Naive thymus-derived CD4-positive, alpha-beta T cell (primary cell): ENCODE measurements at regions not wholly inside any gene's neighbourhood (a gene's known extent, or its start where the extent isn't known, plus 50 kb on each side); places are given as distances from the start of the nearest gene placed in this dataset.

ENCODE experiments used
- ATAC-seq: fragments of 150-1000 bp; cut with Tn5 transposase; 2 replicates; pipeline ENCODE4 v1.10.0; 2021; ENCODE audit warnings: mild to moderate bottlenecking, moderate library complexity
- CTCF ChIA-PET: fragments of 350-600 bp; sonication (Branson Sonifier 250); formaldehyde crosslinking; loops from one replicate; lab custom pipeline; 2021; ENCODE audit warnings: antibody characterized with exemption; lab: Charles Lee
- POLR2A ChIA-PET: fragments of 350-600 bp; sonication (Branson Sonifier 250); formaldehyde crosslinking; loops from one replicate; lab custom pipeline; 2021; ENCODE audit warnings: antibody characterized with exemption, inconsistent platforms; lab: Charles Lee
- DNase-seq, 9 donors: peaks; one replicate each; pipeline versions ENCODE4 v3.0.0 to v3.0.0-alpha.2; 2020 to 2022; ENCODE audit warnings: mixed read lengths in 1 of 9
- H3K27ac ChIP-seq: one replicate; pipeline ENCODE4 v1.7.0; 2013; ENCODE audit warnings: mild to moderate bottlenecking, low read depth, low read length, moderate library complexity
- H3K27me3 ChIP-seq, 2 donors: one replicate each; pipeline ENCODE4 v1.7.0; 2013; ENCODE audit warnings: low read length in 2 of 2, mild to moderate bottlenecking in 2 of 2, moderate library complexity in 2 of 2; ENCODE audit not compliant: control insufficient read depth in 2 of 2, insufficient read depth in 2 of 2
- H3K36me3 ChIP-seq, 3 experiments: 1 replicate in 2 of 3; 2 replicates in 1 of 3; pipeline ENCODE4 v1.7.0; 2013; ENCODE audit warnings: low read length in 3 of 3, mild to moderate bottlenecking in 3 of 3, moderate library complexity in 1 of 3; ENCODE audit not compliant: insufficient read depth in 3 of 3, control insufficient read depth in 2 of 3
- H3K4me1 ChIP-seq, 2 donors: one replicate each; pipeline ENCODE4 v1.7.0; 2013; ENCODE audit warnings: low read length in 2 of 2, mild to moderate bottlenecking in 2 of 2, moderate library complexity in 1 of 2; ENCODE audit not compliant: control insufficient read depth in 2 of 2, insufficient read depth in 2 of 2
- H3K4me3 ChIP-seq: 2 replicates; pipeline ENCODE4 v1.7.0; 2013; ENCODE audit warnings: mild to moderate bottlenecking, low read length
- H3K9me3 ChIP-seq, 3 experiments: 1 replicate in 2 of 3; 2 replicates in 1 of 3; pipeline ENCODE4 v1.7.0; 2013; ENCODE audit warnings: low read length in 3 of 3; ENCODE audit not compliant: control insufficient read depth in 2 of 3
- H3K27ac Mint-ChIP-seq, 9 donors: one replicate each; pipeline ENCODE4 v1.8.0; 2020 to 2022; ENCODE audit warnings: mixed read lengths in 9 of 9, mild to moderate bottlenecking in 8 of 9, moderate library complexity in 5 of 9, inconsistent platforms in 2 of 9
- H3K27me3 Mint-ChIP-seq, 5 donors: one replicate each; pipeline ENCODE4 v1.8.0; 2021 to 2022; ENCODE audit warnings: mixed read lengths in 5 of 5, mild to moderate bottlenecking in 1 of 5
- H3K36me3 Mint-ChIP-seq, 5 donors: one replicate each; pipeline ENCODE4 v1.8.0; 2020 to 2022; ENCODE audit warnings: mixed read lengths in 5 of 5, mild to moderate bottlenecking in 3 of 5, inconsistent platforms in 1 of 5
- H3K4me1 Mint-ChIP-seq, 7 donors: one replicate each; pipeline ENCODE4 v1.8.0; 2020 to 2022; ENCODE audit warnings: mixed read lengths in 7 of 7, mild to moderate bottlenecking in 3 of 7, inconsistent platforms in 1 of 7
- H3K4me3 Mint-ChIP-seq, 10 donors: one replicate each; pipeline ENCODE4 v1.8.0; 2020 to 2022; ENCODE audit warnings: mild to moderate bottlenecking in 10 of 10, mixed read lengths in 10 of 10, moderate library complexity in 6 of 10, inconsistent platforms in 2 of 10
- H3K9me3 Mint-ChIP-seq, 11 donors: one replicate each; pipeline ENCODE4 v1.8.0; 2020 to 2022; ENCODE audit warnings: mixed read lengths in 11 of 11, mild to moderate bottlenecking in 4 of 11, inconsistent platforms in 1 of 11, moderate library complexity in 1 of 11
- intact Hi-C, 2 donors: fragments of 100-400 bp; cut with micrococcal nuclease; formaldehyde crosslinking; loops; one replicate each; pipeline ENCODE4 v1.15.1; 2023

- Histone ChIP-seq H3K36me3 (no peaks in the 10 kb centered on the region), H3K27ac (no peak overlapping the region), H3K9me3 (no peaks in the 10 kb centered on the region), H3K4me3 (peak overlapping the region; percentile 57), H3K27me3 (no peaks in the 10 kb centered on the region), H3K4me1 (peaks cover 0 to 12% of the 10 kb centered on the region in 2 donors)
- Mint-ChIP-seq H3K4me1 (peaks cover 12 to 25% (median 17%) of the 10 kb centered on the region in 7 donors), H3K27me3 (peaks cover 0 to 20% (median 0%) of the 10 kb centered on the region in 5 donors), H3K9me3 (no peaks in the 10 kb centered on the region), H3K27ac (peak overlapping the region in 6 of 9 donors; percentile 41 to 85 (median 66)), H3K4me3 (peak overlapping the region; percentile 62 to 96 (median 86)), H3K36me3 (no peaks in the 10 kb centered on the region)
- ChIA-PET CTCF (no interaction called here), POLR2A (interaction anchor here (0.9 to 1.1 kb wide), 2 partner anchors 17 to 152 kb away, joined by 3 read pairs; no protein-coding TSS in a partner anchor)
- ATAC-seq (peak; percentile 53), DNase-seq (peak in 5 of 9 donors; percentile 24 to 49 (median 28))
- intact Hi-C loops, result no loop called here
Observed at GRCh38 chr3:72288955-72289691, 504.2 kb upstream of the PROK2 start.

- ATAC-seq, result no peak
- H3K36me3 Mint-ChIP-seq, result peaks cover 0 to 5% (median 0%) of the 10 kb centered on the region in 5 donors
- no peak for DNase-seq
- H3K4me3 Mint-ChIP-seq, result peak overlapping the region in 3 of 10 donors; percentile 88 to 96 (median 89)
- Histone ChIP-seq H3K4me3 (no peak overlapping the region), H3K9me3 (no peaks in the 10 kb centered on the region), H3K4me1 (peaks cover 0 to 12% of the 10 kb centered on the region in 2 donors), H3K27ac (no peak overlapping the region), H3K36me3 (no peaks in the 10 kb centered on the region), H3K27me3 (no peaks in the 10 kb centered on the region)
- intact Hi-C loops, result no loop called here
- H3K27ac Mint-ChIP-seq, result no peak overlapping the region
- H3K9me3 Mint-ChIP-seq, result peaks cover 0 to 5% (median 2%) of the 10 kb centered on the region in 11 donors
- ChIA-PET POLR2A (no interaction called here), CTCF (no interaction called here)
- peaks cover 0 to 20% (median 0%) of the 10 kb centered on the region in 5 donors for H3K27me3 Mint-ChIP-seq
- H3K4me1 Mint-ChIP-seq, result peaks cover 12 to 25% (median 17%) of the 10 kb centered on the region in 7 donors
Observed at GRCh38 chr3:72287956-72288355, 503.0 kb upstream of the PROK2 start.

- Histone ChIP-seq H3K9me3 (no peaks in the 10 kb centered on the region), H3K36me3 (no peaks in the 10 kb centered on the region), H3K27me3 (no peaks in the 10 kb centered on the region), H3K4me1 (peaks cover 0 to 12% of the 10 kb centered on the region in 2 donors), H3K27ac (no peak overlapping the region), H3K4me3 (no peak overlapping the region)
- H3K27ac Mint-ChIP-seq, result no peak overlapping the region
- no peak for DNase-seq
- H3K9me3 Mint-ChIP-seq, result peaks cover 0 to 16% (median 4%) of the 10 kb centered on the region in 11 donors
- no peak for ATAC-seq
- H3K4me3 Mint-ChIP-seq, result no peak overlapping the region
- peaks cover 0 to 14% (median 0%) of the 10 kb centered on the region in 5 donors for H3K27me3 Mint-ChIP-seq
- POLR2A ChIA-PET, result interaction anchor here (0.6 kb wide), 1 partner anchor 18 kb away, joined by 3 read pairs; no protein-coding TSS in a partner anchor
- intact Hi-C loops, result no loop called here
- H3K36me3 Mint-ChIP-seq, result peaks cover 0 to 11% (median 0%) of the 10 kb centered on the region in 5 donors
- CTCF ChIA-PET, result interaction anchor here (0.5 kb wide), 1 partner anchor 82 kb away, joined by 3 read pairs; no protein-coding TSS in a partner anchor
- peaks cover 12 to 21% (median 17%) of the 10 kb centered on the region in 7 donors for H3K4me1 Mint-ChIP-seq
Observed at GRCh38 chr3:72285502-72285901, 500.6 kb upstream of the PROK2 start.

DNA sequence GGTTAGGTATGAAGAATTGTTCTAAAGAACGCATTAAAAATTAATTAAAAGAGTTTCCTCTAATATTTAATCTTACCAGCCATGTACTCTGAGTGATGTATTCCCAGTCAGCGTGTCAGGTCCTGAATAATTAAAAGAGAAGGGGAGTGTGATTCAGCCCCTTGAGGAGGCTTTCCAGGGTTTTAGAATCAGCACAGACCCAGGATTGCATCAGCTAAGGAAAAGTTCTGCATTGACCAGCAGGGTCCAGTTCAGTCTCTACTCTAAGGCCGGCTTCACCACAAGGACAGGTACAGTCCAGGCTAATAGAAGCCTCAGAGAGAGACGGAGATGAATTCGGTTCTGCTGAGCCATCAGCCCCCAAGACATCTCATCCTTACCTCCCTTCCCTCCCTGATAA is 499.5 kb upstream of the PROK2 start:
- Mint-ChIP-seq H3K4me3 (no peak overlapping the region), H3K27ac (no peak overlapping the region), H3K4me1 (peaks cover 6 to 15% (median 14%) of the 10 kb centered on the region in 7 donors), H3K9me3 (peaks cover 0 to 16% (median 4%) of the 10 kb centered on the region in 11 donors), H3K27me3 (peaks cover 0 to 11% (median 0%) of the 10 kb centered on the region in 5 donors), H3K36me3 (peaks cover 0 to 11% (median 0%) of the 10 kb centered on the region in 5 donors)
- ChIA-PET CTCF (no interaction called here), POLR2A (no interaction called here)
- Histone ChIP-seq H3K27ac (no peak overlapping the region), H3K27me3 (no peaks in the 10 kb centered on the region), H3K4me3 (no peak overlapping the region), H3K36me3 (no peaks in the 10 kb centered on the region), H3K4me1 (peaks cover 0 to 8% of the 10 kb centered on the region in 2 donors), H3K9me3 (no peaks in the 10 kb centered on the region)
- DNase-seq (no peak), ATAC-seq (no peak)
- intact Hi-C loops, result no loop called here

- intact Hi-C loops, result no loop called here
Observed at GRCh38 chr3:72282918-72283317, 498.0 kb upstream of the PROK2 start.

DNA sequence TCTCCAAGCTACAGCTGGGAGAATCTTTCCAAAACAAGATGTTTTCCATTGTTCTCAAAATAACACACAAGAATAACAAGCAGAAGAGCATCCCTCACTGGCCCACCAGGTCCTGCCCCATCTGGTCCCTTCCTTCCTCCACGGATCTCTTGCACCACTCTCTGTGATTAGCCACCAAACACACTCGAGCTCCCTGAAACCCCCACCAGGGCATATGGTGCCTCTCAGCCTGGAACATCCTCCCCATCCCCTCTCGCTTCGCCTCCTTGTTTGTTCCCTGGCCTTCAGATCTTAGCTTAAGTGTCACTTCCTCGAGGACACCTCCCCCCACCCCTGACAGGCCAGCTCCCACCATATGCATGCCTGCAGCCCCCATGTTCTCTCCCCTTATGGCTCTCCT is 496.6 kb upstream of the PROK2 start:
- ATAC-seq (no peak), DNase-seq (no peak)
- no peak overlapping the region for H3K27ac Mint-ChIP-seq
- Histone ChIP-seq H3K4me1 (no peaks in the 10 kb centered on the region), H3K27me3 (no peaks in the 10 kb centered on the region), H3K27ac (no peak overlapping the region), H3K4me3 (no peak overlapping the region), H3K36me3 (no peaks in the 10 kb centered on the region), H3K9me3 (no peaks in the 10 kb centered on the region)
- POLR2A ChIA-PET, result interaction anchor here (1.6 kb wide), 1 partner anchor 11 kb away, joined by 4 read pairs; no protein-coding TSS in a partner anchor
- H3K4me3 Mint-ChIP-seq, result no peak overlapping the region
- peaks cover 0 to 16% (median 4%) of the 10 kb centered on the region in 11 donors for H3K9me3 Mint-ChIP-seq
- CTCF ChIA-PET, result no interaction called here
- intact Hi-C loops, result no loop called here
- H3K27me3 Mint-ChIP-seq, result peaks cover 0 to 12% (median 0%) of the 10 kb centered on the region in 5 donors
- H3K4me1 Mint-ChIP-seq, result peaks cover 0 to 7% (median 0%) of the 10 kb centered on the region in 7 donors
- H3K36me3 Mint-ChIP-seq, result peaks cover 0 to 11% (median 0%) of the 10 kb centered on the region in 5 donors

More at GRCh38 chr3:72282918-72283317, 498.0 kb upstream of the PROK2 start:
- ChIA-PET CTCF (no interaction called here), POLR2A (interaction anchor here (1.6 kb wide), 1 partner anchor 12 kb away, joined by 4 read pairs; no protein-coding TSS in a partner anchor)
- H3K27ac ChIP-seq, result no peak overlapping the region
- Mint-ChIP-seq H3K4me1 (peaks cover 0 to 7% (median 0%) of the 10 kb centered on the region in 7 donors), H3K4me3 (no peak overlapping the region), H3K36me3 (peaks cover 0 to 11% (median 0%) of the 10 kb centered on the region in 5 donors), H3K27ac (no peak overlapping the region), H3K27me3 (peaks cover 0 to 12% (median 0%) of the 10 kb centered on the region in 5 donors), H3K9me3 (peaks cover 0 to 16% (median 4%) of the 10 kb centered on the region in 11 donors)
- no peaks in the 10 kb centered on the region for H3K9me3 ChIP-seq
- no peaks in the 10 kb centered on the region for H3K36me3 ChIP-seq
- ATAC-seq (no peak), DNase-seq (no peak)
- H3K4me3 ChIP-seq, result no peak overlapping the region
- H3K27me3 ChIP-seq, result no peaks in the 10 kb centered on the region
- H3K4me1 ChIP-seq, result no peaks in the 10 kb centered on the region
